ENCODE measurements at regions not wholly inside any gene's neighbourhood (a gene's known extent, or its start where the extent isn't known, plus 50 kb on each side); places are given as distances from the start of the nearest gene placed in this dataset.

DNA sequence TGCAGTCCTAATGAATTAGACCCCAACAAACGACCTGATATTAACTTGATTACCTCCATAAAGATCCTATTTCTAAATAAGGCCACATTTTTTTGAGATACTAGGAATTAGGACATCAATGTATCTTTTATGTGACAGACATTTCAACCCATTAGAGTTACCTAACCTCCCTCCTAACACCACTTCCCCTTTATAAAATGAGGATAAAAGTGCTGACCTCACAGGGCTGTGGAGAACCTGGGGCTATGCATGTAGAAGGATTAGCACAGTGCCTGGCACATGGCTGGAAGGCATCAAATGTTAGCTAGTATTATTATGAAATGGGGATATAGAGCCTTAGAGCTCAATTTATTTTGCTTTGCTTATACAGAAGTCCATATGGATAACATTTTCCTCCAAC is 53.5 kb upstream of the LRRN1 start:
- H3K27ac ChIP-seq, result no peak overlapping the region
- no peak overlapping the region for H3K4me3 ChIP-seq

DNA sequence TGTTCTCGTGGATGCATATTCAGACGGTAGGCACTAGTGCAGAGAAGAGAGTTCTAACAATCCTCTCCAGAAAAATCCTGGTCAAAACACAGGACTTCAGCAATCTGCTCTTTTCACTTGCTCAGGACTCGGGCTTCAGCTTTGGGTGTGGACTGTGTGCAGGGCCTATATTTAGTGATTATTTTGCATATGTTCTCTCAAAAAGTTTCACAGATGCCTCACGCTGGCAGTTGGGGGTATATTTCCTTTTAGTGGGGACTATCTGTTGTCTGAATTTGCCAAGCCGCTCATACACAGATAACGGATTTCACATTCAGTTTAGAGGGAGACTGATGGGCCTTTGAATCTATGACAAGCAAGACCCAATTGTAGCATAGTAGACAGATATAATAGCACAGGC is 54.4 kb upstream of the LRRN1 start:
- H3K27ac ChIP-seq, result no peak overlapping the region
- H3K4me3 ChIP-seq, result no peak overlapping the region

DNA sequence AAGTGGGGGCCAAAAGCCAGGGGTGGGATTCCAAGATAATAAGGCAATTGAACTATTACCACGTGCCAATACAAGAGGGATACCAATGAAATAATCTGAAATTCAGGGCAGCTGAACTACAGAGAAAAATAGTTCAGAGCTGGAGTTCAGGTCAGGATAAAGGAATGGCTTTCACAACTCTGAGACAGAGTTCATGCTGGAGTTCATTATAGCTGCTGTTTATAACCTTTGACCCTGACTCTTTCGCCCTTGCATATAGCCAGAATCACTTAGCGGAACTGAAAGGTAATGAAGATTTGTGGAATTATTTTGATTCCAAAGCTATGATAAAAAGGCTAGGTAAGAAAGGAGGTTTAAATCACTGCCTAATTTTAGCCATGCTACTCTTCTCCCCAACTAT is 55.5 kb upstream of the LRRN1 start:
- H3K4me3 ChIP-seq, result no peak overlapping the region
- H3K27ac ChIP-seq, result no peak overlapping the region

DNA sequence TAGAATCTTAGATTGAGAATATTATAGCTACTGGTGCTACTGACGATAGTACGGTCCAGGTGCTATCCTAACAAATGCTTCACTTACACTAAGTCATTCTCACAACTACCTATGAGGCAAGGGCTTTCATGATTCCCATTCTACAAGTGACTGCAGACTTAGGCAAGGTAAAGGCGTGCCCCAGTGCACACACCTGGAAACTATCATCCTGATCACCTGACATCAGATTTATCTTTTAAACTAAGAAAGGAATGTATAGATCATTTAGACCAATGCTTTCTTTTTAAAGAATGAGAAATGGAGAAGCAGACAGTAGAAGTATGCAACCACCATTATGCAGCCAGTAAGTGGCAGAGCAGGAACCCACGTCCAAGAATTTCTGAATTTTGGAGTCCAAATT is 59.2 kb upstream of the LRRN1 start:
- H3K4me3 ChIP-seq, result no peak overlapping the region
- H3K27ac ChIP-seq, result no peak overlapping the region

DNA sequence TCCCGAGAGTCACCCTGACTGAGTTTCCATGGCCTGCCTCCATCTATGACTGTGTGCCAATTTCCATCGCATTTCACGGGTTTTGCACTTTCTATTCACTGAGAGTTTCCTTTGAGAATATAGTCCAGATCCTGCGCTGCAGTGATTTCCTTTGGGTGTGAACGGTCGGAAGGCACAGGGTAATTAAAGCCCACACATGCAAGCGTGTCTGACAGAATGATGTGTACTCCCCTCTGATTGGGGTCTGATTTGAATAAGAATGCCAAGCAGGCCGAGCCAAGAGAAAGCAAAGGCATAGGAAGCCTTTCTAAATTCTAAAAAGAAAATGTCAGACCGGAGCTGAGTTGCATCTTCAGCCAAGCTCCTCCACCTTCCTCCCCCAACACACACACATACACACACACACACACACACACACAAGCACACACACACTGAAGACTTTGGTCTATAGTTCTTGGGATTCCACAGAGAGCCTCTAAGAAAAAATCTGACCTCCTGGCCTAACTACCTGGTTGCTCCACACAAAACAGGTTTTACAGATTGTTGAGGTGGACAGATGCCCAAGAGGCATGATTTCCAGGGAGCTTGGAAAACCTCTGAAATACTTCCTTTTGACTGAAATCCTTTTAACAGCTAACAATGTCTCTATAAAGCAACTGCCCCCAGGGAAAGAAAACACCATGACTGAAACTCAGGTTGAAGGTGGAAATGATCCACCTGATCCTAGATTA is 59.7 kb upstream of the LRRN1 start:
- Histone ChIP-seq H3K27ac (no peak overlapping the region), H3K4me3 (no peak overlapping the region)

GRCh38 chr3:3737531-3737930 is 61.7 kb upstream of the LRRN1 start:
- Histone ChIP-seq H3K4me3 (no peak overlapping the region), H3K27ac (no peak overlapping the region)

DNA sequence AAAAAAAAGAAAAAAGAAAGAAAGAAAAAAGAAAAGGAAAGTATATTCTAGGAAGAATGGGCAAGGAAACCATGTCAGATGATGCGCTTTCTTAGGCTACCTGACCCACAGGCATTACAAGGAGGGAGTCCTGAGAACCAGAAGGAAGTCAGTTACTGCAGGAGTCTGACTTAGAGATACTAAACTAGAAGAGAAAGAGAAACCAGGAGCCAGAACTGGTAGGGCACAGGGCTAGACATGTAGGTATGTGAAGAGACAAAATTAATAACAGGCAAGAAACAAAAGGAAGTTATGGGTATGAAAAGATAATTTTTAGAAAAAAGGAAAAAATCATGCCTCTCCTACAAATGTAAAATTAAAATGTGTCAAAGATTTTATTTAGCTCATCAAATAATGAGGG is 63.3 kb upstream of the LRRN1 start:
- Histone ChIP-seq H3K27ac (no peak overlapping the region), H3K4me3 (no peak overlapping the region)

DNA sequence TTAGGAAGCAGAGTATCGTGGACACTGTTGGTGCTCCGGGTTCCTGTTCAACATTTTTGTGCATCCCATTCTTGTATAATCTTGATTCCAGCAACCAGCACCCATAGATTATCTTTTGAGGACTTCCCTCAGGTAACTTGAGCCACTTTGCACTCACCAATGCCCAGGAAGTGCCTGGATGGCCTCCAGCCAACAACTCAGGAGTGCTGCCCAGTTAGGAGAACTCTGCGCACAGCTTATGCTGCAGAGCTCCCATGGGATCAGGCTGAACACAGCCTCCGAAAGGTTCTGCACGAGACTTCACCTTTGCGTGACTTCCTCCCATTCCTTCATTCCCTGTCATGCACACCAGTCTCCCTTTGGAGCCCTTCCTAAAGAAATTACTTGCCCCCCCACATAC is 64.3 kb upstream of the LRRN1 start:
- Histone ChIP-seq H3K27ac (no peak overlapping the region), H3K4me3 (no peak overlapping the region)

DNA sequence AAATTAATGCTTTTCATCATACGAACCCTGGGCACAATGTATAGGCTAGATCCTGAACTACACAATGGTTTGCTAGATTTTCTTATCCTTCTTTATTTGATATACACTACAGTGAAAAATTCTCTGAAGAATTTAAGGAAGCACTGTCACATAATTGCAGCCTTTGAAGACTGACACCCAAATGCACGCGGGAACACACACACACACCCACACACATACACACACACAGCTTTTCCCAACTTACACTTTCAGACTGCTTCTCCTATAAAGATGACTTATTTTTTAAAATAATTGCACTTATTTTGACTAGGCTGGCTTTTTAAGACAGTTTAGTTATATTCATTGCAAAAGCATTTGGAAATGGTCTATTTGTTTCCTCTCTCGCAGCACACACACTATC is 70.0 kb upstream of the LRRN1 start:
- Histone ChIP-seq H3K4me3 (no peak overlapping the region), H3K27ac (no peak overlapping the region)

- Histone ChIP-seq H3K4me3 (no peak overlapping the region), H3K27ac (no peak overlapping the region)
Observed at GRCh38 chr3:3726549-3726948, 72.7 kb upstream of the LRRN1 start.

GRCh38 chr3:3714572-3714971 is 84.7 kb upstream of the LRRN1 start:
- no peak overlapping the region for H3K27ac ChIP-seq

GRCh38 chr3:3712971-3713370 is 86.3 kb upstream of the LRRN1 start:
- Histone ChIP-seq H3K4me3 (no peak overlapping the region), H3K27ac (no peak overlapping the region)

More at GRCh38 chr3:3714572-3714971, 84.7 kb upstream of the LRRN1 start:
- no peak overlapping the region for H3K4me3 ChIP-seq

DNA sequence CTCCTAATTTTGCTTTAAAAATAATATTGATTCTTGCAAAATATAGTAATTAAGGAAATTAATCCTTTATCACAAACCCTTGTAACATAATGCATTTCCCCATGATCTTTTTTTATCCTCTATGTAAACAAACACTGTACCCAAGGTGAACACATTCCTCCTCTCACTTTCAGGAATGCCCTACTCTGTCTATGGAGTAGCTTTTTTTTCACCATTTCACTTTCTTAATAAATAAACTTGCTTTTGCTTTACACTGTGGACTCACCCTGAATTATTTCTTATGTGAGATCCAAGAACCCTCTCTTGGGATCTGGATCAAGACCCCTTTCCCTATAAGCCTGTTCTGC is 90.5 kb upstream of the LRRN1 start:
- Histone ChIP-seq H3K4me3 (no peak overlapping the region), H3K27ac (no peak overlapping the region)

GRCh38 chr3:3707858-3708768 is 91.1 kb upstream of the LRRN1 start:
- H3K4me3 ChIP-seq, result no peak overlapping the region
- H3K27ac ChIP-seq, result no peak overlapping the region

DNA sequence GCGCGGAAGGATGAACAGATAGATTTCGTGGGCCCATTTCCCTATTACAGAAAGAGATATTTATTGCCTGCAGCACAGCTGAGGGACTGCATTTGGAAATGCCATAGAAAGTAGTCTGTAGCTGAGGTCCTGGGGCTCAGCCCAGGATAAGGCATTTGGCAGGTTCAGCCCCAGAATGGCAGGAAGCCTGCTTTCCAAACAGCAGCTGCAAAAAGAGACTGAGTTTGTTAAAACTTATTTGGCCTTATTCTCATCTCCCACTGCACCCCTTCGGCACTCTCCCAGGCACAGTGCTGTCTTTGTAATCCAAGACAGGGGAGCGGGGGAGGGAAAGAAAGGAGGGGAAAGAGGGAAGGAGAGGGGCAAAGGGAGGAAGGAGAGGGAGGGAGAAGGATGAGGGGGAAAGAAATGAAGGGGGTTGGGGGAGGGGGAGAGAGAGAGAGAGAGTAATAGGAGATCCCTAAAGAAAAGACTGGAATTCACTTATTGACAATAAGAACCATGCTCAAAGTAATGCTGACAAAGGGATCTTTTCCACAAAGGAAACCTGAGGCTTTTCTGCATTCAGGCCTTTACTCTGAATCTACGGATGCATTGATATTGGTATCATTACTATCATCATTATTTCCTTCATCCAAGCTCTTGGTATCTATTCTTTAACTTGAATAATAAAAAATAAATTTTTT is 94.0 kb upstream of the LRRN1 start:
- Histone ChIP-seq H3K4me3 (no peak overlapping the region), H3K27ac (no peak overlapping the region)

DNA sequence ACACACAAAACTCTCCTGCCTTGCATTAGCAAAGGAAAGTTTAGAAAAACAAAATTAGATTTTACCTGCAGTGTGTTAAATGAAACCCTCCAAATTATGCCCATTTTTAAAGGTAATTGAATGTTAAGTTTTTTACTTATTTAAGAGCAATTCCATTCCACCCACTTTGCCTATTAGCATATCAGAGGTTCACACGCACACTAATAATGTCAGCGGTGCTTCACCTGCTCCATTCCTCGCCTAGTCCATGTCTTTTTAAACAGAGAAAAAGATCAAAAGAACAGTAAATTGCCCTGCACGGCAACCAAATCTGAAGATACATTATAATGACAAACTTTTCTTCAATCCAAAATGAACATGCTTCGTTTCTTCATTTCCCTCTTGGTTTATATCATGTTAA is 97.3 kb upstream of the LRRN1 start:
- Histone ChIP-seq H3K4me3 (no peak overlapping the region), H3K27ac (no peak overlapping the region)

DNA sequence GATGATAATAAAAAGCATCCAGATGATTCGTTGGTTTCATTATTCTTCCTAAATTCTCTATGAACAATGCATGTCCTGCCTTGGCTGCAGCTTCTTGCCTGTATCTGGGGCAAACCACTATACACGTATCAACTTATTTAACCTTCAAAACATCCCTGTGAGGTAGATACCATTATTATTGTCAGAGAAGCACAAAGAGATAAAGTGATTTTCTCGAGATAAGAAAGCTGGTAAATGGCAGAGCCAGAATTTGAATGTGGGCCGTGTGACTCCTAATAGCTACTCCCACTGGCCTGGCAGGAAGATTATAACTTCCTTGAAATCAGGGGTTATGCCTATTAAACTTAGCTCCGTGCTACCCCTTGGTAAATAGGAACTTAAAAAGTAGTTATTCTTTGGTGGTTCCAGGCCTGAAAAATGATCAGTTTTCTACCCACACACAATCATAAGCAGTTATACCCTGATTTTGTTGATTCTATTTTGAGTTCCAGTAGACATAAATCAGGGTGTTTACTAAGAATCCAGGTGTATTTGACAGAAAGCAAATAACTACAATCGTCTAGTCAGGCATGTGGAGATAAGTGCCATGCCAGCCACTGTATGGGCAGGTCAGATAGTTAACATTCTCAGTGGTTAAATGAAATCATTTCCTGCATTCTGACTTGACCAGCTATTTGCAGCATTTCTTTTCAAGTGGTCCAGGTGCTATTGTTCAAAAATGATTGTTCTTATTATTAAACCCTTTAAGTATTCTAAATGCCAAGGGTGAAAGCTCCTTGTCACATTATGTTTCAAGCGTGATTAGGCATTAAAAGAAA is 99.2 kb upstream of the LRRN1 start:
- Histone ChIP-seq H3K4me3 (no peak overlapping the region), H3K27ac (no peak overlapping the region)

GRCh38 chr3:3699407-3699806 is 99.8 kb upstream of the LRRN1 start:
- Histone ChIP-seq H3K4me3 (no peak overlapping the region), H3K27ac (no peak overlapping the region)

- H3K4me3 ChIP-seq, result no peak overlapping the region
- H3K27ac ChIP-seq, result no peak overlapping the region
Observed at GRCh38 chr3:3696345-3696744, 102.9 kb upstream of the LRRN1 start.

DNA sequence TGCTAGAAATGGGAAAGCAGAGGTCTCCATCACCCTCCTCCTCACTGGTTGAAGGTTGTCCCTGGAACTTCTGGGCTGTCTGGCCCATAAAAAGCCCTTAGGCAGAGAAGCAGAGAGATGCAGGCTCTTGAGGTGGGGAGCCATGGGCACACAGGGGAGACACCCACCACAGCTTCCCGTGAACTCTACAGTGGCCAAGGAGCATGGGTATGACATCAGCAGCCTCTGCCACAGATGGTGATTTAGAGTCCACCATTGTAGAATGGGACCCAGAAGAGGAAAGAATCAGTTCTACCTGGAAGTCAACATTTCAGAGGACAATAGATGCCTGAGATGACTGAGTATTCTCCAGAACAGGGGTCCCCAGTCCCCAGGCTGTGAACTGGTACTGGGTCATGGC is 105.6 kb upstream of the LRRN1 start:
- Histone ChIP-seq H3K27ac (no peak overlapping the region), H3K4me3 (no peak overlapping the region)

Measured in skin epidermis (tissue), 12 donors.